Activated CD4-positive, alpha-beta T cell treated with anti-CD3 and anti-CD28 coated beads, Interleukin-2, amount 50 U/mL, for 16 hours (primary cell): ENCODE measurements at regions not wholly inside any gene's neighbourhood (a gene's known extent, or its start where the extent isn't known, plus 50 kb on each side); places are given as distances from the start of the nearest gene placed in this dataset.

Experiments
- DNase-seq: peaks from one replicate; pipeline ENCODE4 v3.0.0-alpha.2; 2020

- DNase-seq, result no peak
These were observed 101.1 kb downstream of the B3GNT2 start for GRCh38 chr2:62296832-62297623.

GRCh38 chr2:62296034-62296831 is 100.3 kb downstream of the B3GNT2 start:
- DNase-seq, result no peak

GRCh38 chr2:62293490-62294271 is 97.8 kb downstream of the B3GNT2 start:
- DNase-seq, result no peak

GRCh38 chr2:62293151-62293489 is 97.2 kb downstream of the B3GNT2 start:
- DNase-seq, result no peak

GRCh38 chr2:62292190-62292589 is 96.3 kb downstream of the B3GNT2 start:
- no peak for DNase-seq

- DNase-seq, result no peak
These were observed 95.7 kb downstream of the B3GNT2 start for GRCh38 chr2:62291517-62292137.

GRCh38 chr2:62291052-62291451 is 95.1 kb downstream of the B3GNT2 start:
- no peak for DNase-seq

GRCh38 chr2:62287899-62288880 is 92.3 kb downstream of the B3GNT2 start:
- no peak for DNase-seq

- no peak for DNase-seq
These were observed 91.4 kb downstream of the B3GNT2 start for GRCh38 chr2:62287282-62287681.

GRCh38 chr2:62286089-62286785 is 90.3 kb downstream of the B3GNT2 start:
- no peak for DNase-seq

- DNase-seq, result no peak
These were observed 89.1 kb downstream of the B3GNT2 start for GRCh38 chr2:62284980-62285379.

- DNase-seq, result no peak
These were observed 88.6 kb downstream of the B3GNT2 start for GRCh38 chr2:62284471-62284870.

GRCh38 chr2:62283147-62283546 is 87.2 kb downstream of the B3GNT2 start:
- DNase-seq, result no peak

GRCh38 chr2:62281663-62282062 is 85.7 kb downstream of the B3GNT2 start:
- no peak for DNase-seq

- no peak for DNase-seq
These were observed 81.8 kb downstream of the B3GNT2 start for GRCh38 chr2:62277688-62278087.
